Thyroid gland (tissue), 4 donors: ENCODE measurements at regions not wholly inside any gene's neighbourhood (a gene's known extent, or its start where the extent isn't known, plus 50 kb on each side); places are given as distances from the start of the nearest gene placed in this dataset.

ENCODE experiments used
- CTCF ChIP-seq, 6 experiments: fragments of 200-600 bp in 3 of 6; fragments of 450-650 bp in 3 of 6; sonication (generic) in 3 of 6; IDR thresholded peaks; one replicate each; pipeline ENCODE4 v1.5.1; 2016 to 2019; ENCODE audit warnings: antibody characterized with exemption in 6 of 6, mild to moderate bottlenecking in 2 of 6, inconsistent platforms in 1 of 6, moderate library complexity in 1 of 6
- POLR2A ChIP-seq, 2 donors: fragments of 450-650 bp; IDR thresholded peaks; one replicate each; pipeline ENCODE4 v1.6.1; 2017; ENCODE audit warnings: antibody characterized with exemption in 2 of 2, mild to moderate bottlenecking in 2 of 2, moderate library complexity in 1 of 2

GRCh38 chr14:65250162-65250495 is 147.8 kb upstream of the MAX start:
- TF ChIP-seq POLR2A (IDR thresholded peaks at IDR 0.05), result no peak
- TF ChIP-seq CTCF (IDR thresholded peaks at IDR 0.05), result no peak
